ENCODE measurements at regions not wholly inside any gene's neighbourhood (a gene's known extent, or its start where the extent isn't known, plus 50 kb on each side); places are given as distances from the start of the nearest gene placed in this dataset.

DNA sequence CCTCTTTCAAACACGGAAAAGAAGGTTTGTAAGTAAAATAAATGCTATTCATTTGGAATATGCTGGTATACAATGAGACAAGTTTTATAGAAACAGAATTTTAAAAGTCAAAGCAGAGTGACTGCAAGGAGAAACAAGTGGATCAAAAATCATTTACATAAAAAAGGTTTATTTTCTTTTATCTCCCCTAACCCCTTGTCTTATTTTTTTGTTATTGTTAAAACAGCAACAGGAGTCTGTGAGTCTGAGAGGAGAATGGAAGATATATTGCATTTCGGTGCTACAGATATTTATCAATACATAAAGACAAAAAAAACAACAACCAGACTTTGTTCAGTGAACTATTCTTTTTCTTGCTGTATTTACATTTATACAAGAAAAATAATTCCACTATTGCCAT lies 1116.4 kb downstream of the OTOL1 start:
- no peak overlapping the region for H3K4me3 Mint-ChIP-seq
- ATAC-seq (no peak), DNase-seq (ENCODE audit: low spot score) (no peak)
- TF ChIP-seq, protein P1, sequence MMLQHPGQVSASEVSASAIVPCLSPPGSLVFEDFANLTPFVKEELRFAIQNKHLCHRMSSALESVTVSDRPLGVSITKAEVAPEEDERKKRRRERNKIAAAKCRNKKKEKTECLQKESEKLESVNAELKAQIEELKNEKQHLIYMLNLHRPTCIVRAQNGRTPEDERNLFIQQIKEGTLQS (CRISPR knock-in tag; conservative IDR thresholded peaks at IDR 0.05), result no peak
- TF ChIP-seq ZNF671 (CRISPR knock-in tag; IDR thresholded peaks at IDR 0.05), result no peak
- TF ChIP-seq MYBL2 (CRISPR knock-in tag; IDR thresholded peaks at IDR 0.05), result no peak
- TF ChIP-seq NR1H2 (CRISPR knock-in tag; IDR thresholded peaks at IDR 0.05), result no peak
- TF ChIP-seq, protein P2, sequence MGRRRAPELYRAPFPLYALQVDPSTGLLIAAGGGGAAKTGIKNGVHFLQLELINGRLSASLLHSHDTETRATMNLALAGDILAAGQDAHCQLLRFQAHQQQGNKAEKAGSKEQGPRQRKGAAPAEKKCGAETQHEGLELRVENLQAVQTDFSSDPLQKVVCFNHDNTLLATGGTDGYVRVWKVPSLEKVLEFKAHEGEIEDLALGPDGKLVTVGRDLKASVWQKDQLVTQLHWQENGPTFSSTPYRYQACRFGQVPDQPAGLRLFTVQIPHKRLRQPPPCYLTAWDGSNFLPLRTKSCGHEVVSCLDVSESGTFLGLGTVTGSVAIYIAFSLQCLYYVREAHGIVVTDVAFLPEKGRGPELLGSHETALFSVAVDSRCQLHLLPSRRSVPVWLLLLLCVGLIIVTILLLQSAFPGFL (CRISPR knock-in tag; IDR thresholded peaks at IDR 0.05; ENCODE audit: borderline replicate concordance), result no peak
- TF ChIP-seq NFYB (CRISPR knock-in tag; conservative IDR thresholded peaks at IDR 0.05; ENCODE audit: low read depth), result no peak
- TF ChIP-seq FOXP1 (CRISPR knock-in tag; IDR thresholded peaks at IDR 0.05; ENCODE audit: borderline replicate concordance), result no peak
- TF ChIP-seq GTF2I (CRISPR knock-in tag; conservative IDR thresholded peaks at IDR 0.05), result no peak
- TF ChIP-seq PRRX2 (CRISPR knock-in tag; IDR thresholded peaks at IDR 0.05), result no peak
- TF ChIP-seq, protein P3, sequence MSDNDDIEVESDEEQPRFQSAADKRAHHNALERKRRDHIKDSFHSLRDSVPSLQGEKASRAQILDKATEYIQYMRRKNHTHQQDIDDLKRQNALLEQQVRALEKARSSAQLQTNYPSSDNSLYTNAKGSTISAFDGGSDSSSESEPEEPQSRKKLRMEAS (CRISPR knock-in tag; IDR thresholded peaks at IDR 0.05), result no peak
- TF ChIP-seq, protein P4, sequence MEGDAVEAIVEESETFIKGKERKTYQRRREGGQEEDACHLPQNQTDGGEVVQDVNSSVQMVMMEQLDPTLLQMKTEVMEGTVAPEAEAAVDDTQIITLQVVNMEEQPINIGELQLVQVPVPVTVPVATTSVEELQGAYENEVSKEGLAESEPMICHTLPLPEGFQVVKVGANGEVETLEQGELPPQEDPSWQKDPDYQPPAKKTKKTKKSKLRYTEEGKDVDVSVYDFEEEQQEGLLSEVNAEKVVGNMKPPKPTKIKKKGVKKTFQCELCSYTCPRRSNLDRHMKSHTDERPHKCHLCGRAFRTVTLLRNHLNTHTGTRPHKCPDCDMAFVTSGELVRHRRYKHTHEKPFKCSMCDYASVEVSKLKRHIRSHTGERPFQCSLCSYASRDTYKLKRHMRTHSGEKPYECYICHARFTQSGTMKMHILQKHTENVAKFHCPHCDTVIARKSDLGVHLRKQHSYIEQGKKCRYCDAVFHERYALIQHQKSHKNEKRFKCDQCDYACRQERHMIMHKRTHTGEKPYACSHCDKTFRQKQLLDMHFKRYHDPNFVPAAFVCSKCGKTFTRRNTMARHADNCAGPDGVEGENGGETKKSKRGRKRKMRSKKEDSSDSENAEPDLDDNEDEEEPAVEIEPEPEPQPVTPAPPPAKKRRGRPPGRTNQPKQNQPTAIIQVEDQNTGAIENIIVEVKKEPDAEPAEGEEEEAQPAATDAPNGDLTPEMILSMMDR (IDR thresholded peaks at IDR 0.05), result no peak
- no peak for TF ChIP-seq ETV6 (CRISPR knock-in tag; IDR thresholded peaks at IDR 0.05)
- TF ChIP-seq, protein P5, sequence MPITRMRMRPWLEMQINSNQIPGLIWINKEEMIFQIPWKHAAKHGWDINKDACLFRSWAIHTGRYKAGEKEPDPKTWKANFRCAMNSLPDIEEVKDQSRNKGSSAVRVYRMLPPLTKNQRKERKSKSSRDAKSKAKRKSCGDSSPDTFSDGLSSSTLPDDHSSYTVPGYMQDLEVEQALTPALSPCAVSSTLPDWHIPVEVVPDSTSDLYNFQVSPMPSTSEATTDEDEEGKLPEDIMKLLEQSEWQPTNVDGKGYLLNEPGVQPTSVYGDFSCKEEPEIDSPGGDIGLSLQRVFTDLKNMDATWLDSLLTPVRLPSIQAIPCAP (CRISPR knock-in tag; IDR thresholded peaks at IDR 0.05), result no peak
- no peak for TF ChIP-seq ZNF416 (CRISPR knock-in tag; IDR thresholded peaks at IDR 0.05)
- TF ChIP-seq NR3C1 (CRISPR knock-in tag; conservative IDR thresholded peaks at IDR 0.05; ENCODE audit: low read depth), result no peak
- no peak for TF ChIP-seq TP53 (CRISPR knock-in tag; IDR thresholded peaks at IDR 0.05)
- peaks cover 17% of the 10 kb centered on the region for H3K36me3 Mint-ChIP-seq
- POLR2A ChIA-PET, result no interaction called here
- H3K27ac Mint-ChIP-seq, result no peak overlapping the region
- CTCF ChIA-PET, result no interaction called here
- H3K27me3 Mint-ChIP-seq (ENCODE audit: low read depth), result no peaks in the 10 kb centered on the region
- peaks cover 17% of the 10 kb centered on the region for H3K9me3 Mint-ChIP-seq
- peaks cover 25% of the 10 kb centered on the region for H3K4me1 Mint-ChIP-seq

DNA sequence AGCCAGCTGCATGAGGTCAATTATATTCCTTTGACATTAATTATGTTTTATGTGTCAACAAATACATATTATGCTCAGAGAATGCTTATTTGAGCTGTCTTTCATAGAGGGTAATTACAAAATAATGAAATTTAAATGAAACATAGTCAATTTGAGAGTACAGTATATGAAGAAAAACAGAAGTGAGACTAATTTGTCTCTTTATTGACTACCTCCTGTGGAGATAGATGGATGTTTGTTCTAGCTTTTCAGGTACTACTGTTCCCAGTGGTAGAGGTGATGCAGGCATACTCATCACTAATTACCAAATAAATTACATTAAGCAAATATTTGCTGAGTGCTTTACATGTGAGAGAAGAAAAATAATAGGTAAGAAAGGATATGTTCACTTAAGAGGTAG lies 1129.6 kb downstream of the OTOL1 start:
- DNase-seq (ENCODE audit: low spot score) (no peak), ATAC-seq (no peak)
- Mint-ChIP-seq H3K4me1 (peaks cover 22% of the 10 kb centered on the region), H3K36me3 (peaks cover 17% of the 10 kb centered on the region), H3K27ac (no peak overlapping the region), H3K9me3 (peaks cover 18% of the 10 kb centered on the region), H3K4me3 (no peak overlapping the region), H3K27me3 (ENCODE audit: low read depth) (peaks cover 2% of the 10 kb centered on the region; the same call in 1 of the 2 replicates)
- CTCF ChIA-PET, result no interaction called here
- POLR2A ChIA-PET, result no interaction called here
- TF ChIP-seq ZNF317 (CRISPR knock-in tag; IDR thresholded peaks at IDR 0.05; ENCODE audit: borderline replicate concordance, low read depth) (no peak), MXD4 (CRISPR knock-in tag; IDR thresholded peaks at IDR 0.05; ENCODE audit: borderline replicate concordance) (no peak), ZNF263 (CRISPR knock-in tag; IDR thresholded peaks at IDR 0.05; ENCODE audit: low read depth) (no peak), TEAD4 (CRISPR knock-in tag; IDR thresholded peaks at IDR 0.05) (no peak), GRHL2 (CRISPR knock-in tag; IDR thresholded peaks at IDR 0.05; ENCODE audit: insufficient replicate concordance, severe bottlenecking) (no peak), SMAD3 (CRISPR knock-in tag; IDR thresholded peaks at IDR 0.05; ENCODE audit: borderline replicate concordance) (no peak), NR2C2 (CRISPR knock-in tag; IDR thresholded peaks at IDR 0.05) (no peak), FOXJ3 (CRISPR knock-in tag; IDR thresholded peaks at IDR 0.05; ENCODE audit: borderline replicate concordance) (no peak), NFYB (CRISPR knock-in tag; conservative IDR thresholded peaks at IDR 0.05; ENCODE audit: low read depth) (no peak), GABPB1 (CRISPR knock-in tag; IDR thresholded peaks at IDR 0.05) (no peak)
- TF ChIP-seq, protein P6, sequence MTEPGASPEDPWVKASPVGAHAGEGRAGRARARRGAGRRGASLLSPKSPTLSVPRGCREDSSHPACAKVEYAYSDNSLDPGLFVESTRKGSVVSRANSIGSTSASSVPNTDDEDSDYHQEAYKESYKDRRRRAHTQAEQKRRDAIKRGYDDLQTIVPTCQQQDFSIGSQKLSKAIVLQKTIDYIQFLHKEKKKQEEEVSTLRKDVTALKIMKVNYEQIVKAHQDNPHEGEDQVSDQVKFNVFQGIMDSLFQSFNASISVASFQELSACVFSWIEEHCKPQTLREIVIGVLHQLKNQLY (CRISPR knock-in tag; IDR thresholded peaks at IDR 0.05), result no peak
- TF ChIP-seq, protein P7, sequence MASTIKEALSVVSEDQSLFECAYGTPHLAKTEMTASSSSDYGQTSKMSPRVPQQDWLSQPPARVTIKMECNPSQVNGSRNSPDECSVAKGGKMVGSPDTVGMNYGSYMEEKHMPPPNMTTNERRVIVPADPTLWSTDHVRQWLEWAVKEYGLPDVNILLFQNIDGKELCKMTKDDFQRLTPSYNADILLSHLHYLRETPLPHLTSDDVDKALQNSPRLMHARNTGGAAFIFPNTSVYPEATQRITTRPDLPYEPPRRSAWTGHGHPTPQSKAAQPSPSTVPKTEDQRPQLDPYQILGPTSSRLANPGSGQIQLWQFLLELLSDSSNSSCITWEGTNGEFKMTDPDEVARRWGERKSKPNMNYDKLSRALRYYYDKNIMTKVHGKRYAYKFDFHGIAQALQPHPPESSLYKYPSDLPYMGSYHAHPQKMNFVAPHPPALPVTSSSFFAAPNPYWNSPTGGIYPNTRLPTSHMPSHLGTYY (CRISPR knock-in tag; IDR thresholded peaks at IDR 0.05), result no peak
- TF ChIP-seq, protein P8, sequence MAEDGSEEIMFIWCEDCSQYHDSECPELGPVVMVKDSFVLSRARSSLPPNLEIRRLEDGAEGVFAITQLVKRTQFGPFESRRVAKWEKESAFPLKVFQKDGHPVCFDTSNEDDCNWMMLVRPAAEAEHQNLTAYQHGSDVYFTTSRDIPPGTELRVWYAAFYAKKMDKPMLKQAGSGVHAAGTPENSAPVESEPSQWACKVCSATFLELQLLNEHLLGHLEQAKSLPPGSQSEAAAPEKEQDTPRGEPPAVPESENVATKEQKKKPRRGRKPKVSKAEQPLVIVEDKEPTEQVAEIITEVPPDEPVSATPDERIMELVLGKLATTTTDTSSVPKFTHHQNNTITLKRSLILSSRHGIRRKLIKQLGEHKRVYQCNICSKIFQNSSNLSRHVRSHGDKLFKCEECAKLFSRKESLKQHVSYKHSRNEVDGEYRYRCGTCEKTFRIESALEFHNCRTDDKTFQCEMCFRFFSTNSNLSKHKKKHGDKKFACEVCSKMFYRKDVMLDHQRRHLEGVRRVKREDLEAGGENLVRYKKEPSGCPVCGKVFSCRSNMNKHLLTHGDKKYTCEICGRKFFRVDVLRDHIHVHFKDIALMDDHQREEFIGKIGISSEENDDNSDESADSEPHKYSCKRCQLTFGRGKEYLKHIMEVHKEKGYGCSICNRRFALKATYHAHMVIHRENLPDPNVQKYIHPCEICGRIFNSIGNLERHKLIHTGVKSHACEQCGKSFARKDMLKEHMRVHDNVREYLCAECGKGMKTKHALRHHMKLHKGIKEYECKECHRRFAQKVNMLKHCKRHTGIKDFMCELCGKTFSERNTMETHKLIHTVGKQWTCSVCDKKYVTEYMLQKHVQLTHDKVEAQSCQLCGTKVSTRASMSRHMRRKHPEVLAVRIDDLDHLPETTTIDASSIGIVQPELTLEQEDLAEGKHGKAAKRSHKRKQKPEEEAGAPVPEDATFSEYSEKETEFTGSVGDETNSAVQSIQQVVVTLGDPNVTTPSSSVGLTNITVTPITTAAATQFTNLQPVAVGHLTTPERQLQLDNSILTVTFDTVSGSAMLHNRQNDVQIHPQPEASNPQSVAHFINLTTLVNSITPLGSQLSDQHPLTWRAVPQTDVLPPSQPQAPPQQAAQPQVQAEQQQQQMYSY (CRISPR knock-in tag; IDR thresholded peaks at IDR 0.05), result no peak

All from WTC11 (cell line).